HepG2 (cell line): ENCODE measurements at regions not wholly inside any gene's neighbourhood (a gene's known extent, or its start where the extent isn't known, plus 50 kb on each side); places are given as distances from the start of the nearest gene placed in this dataset.

ENCODE experiments used
- ATAC-seq: fragments of 200-7000 bp; cut with Tn5 transposase; 3 replicates; pipeline ENCODE4 v1.9.1; 2020; ENCODE audit warnings: mild to moderate bottlenecking, moderate library complexity
- BruUV-seq: library from RNA; stranded (reverse); fragments of 400-500 nt; replicated peaks from 2 replicates; lab custom pipeline; 2021; lab: Mats Ljungman, UMichigan
- CTCF ChIA-PET: fragments of 300-600 bp; formaldehyde crosslinking; extraction: SDS; loops from one replicate; lab custom pipeline; 2021; ENCODE audit warnings: low total read pairs, inconsistent platforms, low intra/inter-chr PET ratio; lab: Yijun Ruan, JAX
- POLR2A ChIA-PET: fragments of 350-600 bp; sonication (Branson Sonifier 250); formaldehyde crosslinking; loops from one replicate; lab custom pipeline; 2020; ENCODE audit warnings: antibody characterized with exemption, inconsistent platforms; lab: Yijun Ruan, JAX
- DNase-seq: peaks from one replicate; pipeline ENCODE4 v3.0.0-alpha.2; 2015; ENCODE audit warnings: low spot score
- FAIRE-seq: peaks from 3 replicates; lab custom pipeline; 2011; peaks lifted over from hg19 to GRCh38; lab: Jason Lieb, UNC
- H2AFZ ChIP-seq: one replicate; pipeline ENCODE4 v1.6.1; 2011; ENCODE audit warnings: low read length, inconsistent platforms
- H3K27ac ChIP-seq: fragments of 300-600 bp; 3 replicates; pipeline ENCODE4 v1.8.0; 2011; ENCODE audit warnings: mixed run types, mild to moderate bottlenecking, mixed read lengths, low read length, inconsistent platforms; ENCODE audit not compliant: insufficient read depth; ENCODE audit errors: extremely low read length
- H3K27me3 ChIP-seq, 2 experiments: fragments of 200-600 bp in 1 of 2; 2 replicates in 1 of 2; 3 replicates in 1 of 2; pipeline versions ENCODE4 v1.6.0 to v1.8.0; 2011; ENCODE audit warnings: low read length in 2 of 2, mild to moderate bottlenecking in 2 of 2, moderate library complexity in 2 of 2, inconsistent platforms in 1 of 2; ENCODE audit not compliant: insufficient read depth in 2 of 2, control insufficient read depth in 1 of 2
- H3K36me3 ChIP-seq, 2 experiments: fragments of 200-600 bp in 1 of 2; replicated peaks in 1 of 2; 2 replicates in 1 of 2; 3 replicates in 1 of 2; pipeline versions ENCODE4 v1.5.1 to v1.8.0; 2011; ENCODE audit warnings: low read length in 2 of 2, inconsistent platforms in 1 of 2; ENCODE audit not compliant: insufficient read depth in 2 of 2, control insufficient read depth in 1 of 2
- H3K4me1 ChIP-seq: 2 replicates; pipeline ENCODE4 v1.5.1; 2012; ENCODE audit warnings: low read length, inconsistent platforms; ENCODE audit not compliant: insufficient read depth
- H3K4me2 ChIP-seq: 2 replicates; pipeline ENCODE4 v1.6.0; 2011; ENCODE audit warnings: low read depth, low read length, inconsistent platforms
- H3K4me3 ChIP-seq, 3 experiments: fragments of 200-600 bp in 1 of 3; sonication (generic), shearing (Covaris generic) in 1 of 3; replicated peaks in 1 of 3; 2 replicates each; pipeline ENCODE4 v1.5.1; 2011 to 2016; ENCODE audit warnings: low read length in 3 of 3, inconsistent platforms in 2 of 3, low read depth in 2 of 3, mild to moderate bottlenecking in 2 of 3, control low read depth in 1 of 3, mixed read lengths in 1 of 3; ENCODE audit not compliant: insufficient read depth in 1 of 3
- H3K79me2 ChIP-seq: one replicate; pipeline ENCODE4 v1.6.1; 2011; ENCODE audit warnings: low read length, inconsistent platforms; ENCODE audit not compliant: insufficient read depth
- H3K9ac ChIP-seq: 2 replicates; pipeline ENCODE4 v1.6.0; 2011; ENCODE audit warnings: mild to moderate bottlenecking, low read depth, low read length, inconsistent platforms; ENCODE audit not compliant: insufficient read depth
- H3K9me3 ChIP-seq: 2 replicates; pipeline ENCODE4 v1.5.1; 2012; ENCODE audit warnings: mild to moderate bottlenecking, low read length
- H4K20me1 ChIP-seq: 2 replicates; pipeline ENCODE4 v1.6.0; 2011; ENCODE audit warnings: inconsistent platforms, mild to moderate bottlenecking, low read length, moderate library complexity; ENCODE audit not compliant: insufficient read depth
- RAD21 ChIP-seq: fragments of 450-650 bp; formaldehyde crosslinking; IDR thresholded peaks from 2 replicates; pipeline ENCODE4 v1.5.0; 2020; ENCODE audit warnings: mild to moderate bottlenecking
- RBM39 ChIP-seq: fragments of 200-400 bp; formaldehyde crosslinking; IDR thresholded peaks from one replicate; pipeline ENCODE4 v1.6.1; 2018; ENCODE audit warnings: antibody characterized with exemption, mild to moderate bottlenecking, low read depth, low read length; ENCODE audit not compliant: poor library complexity, severe bottlenecking
- SMC3 ChIP-seq: IDR thresholded peaks from 2 replicates; pipeline ENCODE4 v1.6.1; 2011; ENCODE audit warnings: low read length, improper control_type of control experiment
- STAG1 ChIP-seq: sonication (generic); formaldehyde crosslinking; IDR thresholded peaks from 2 replicates; pipeline ENCODE4 v1.4.0; 2020; ENCODE audit warnings: missing genetic modification reagents
- WGBS: methylation state at CpG from one replicate; pipeline ENCODE4 v1.1.6; 2017; ENCODE audit warnings: low lambda C conversion rate; 5-methylcytosine and 5-hydroxymethylcytosine counted together
- in situ Hi-C: cut with HindIII; loops from 2 replicates; pipeline ENCODE4 v1.10.0; 2017; ENCODE audit warnings: low pct_unique_long_range_greater_than_20kb; ENCODE audit not compliant: extremely low pct_ligation_motif_present
- intact Hi-C: fragments of 100-400 bp; cut with micrococcal nuclease; formaldehyde crosslinking; loops from one replicate; pipeline ENCODE4 v1.10.0; 2022; ENCODE audit not compliant: unreplicated experiment
- TF ChIP-seq, protein P1 (sequence below): IDR thresholded peaks from 2 replicates; pipeline ENCODE4 v1.6.1; 2012; ENCODE audit warnings: inconsistent platforms
- TF ChIP-seq, protein P2 (sequence below): sonication (generic); formaldehyde crosslinking; IDR thresholded peaks from 2 replicates; pipeline ENCODE4 v1.5.0; 2020; ENCODE audit warnings: mild to moderate bottlenecking, missing genetic modification reagents, moderate library complexity

DNA sequence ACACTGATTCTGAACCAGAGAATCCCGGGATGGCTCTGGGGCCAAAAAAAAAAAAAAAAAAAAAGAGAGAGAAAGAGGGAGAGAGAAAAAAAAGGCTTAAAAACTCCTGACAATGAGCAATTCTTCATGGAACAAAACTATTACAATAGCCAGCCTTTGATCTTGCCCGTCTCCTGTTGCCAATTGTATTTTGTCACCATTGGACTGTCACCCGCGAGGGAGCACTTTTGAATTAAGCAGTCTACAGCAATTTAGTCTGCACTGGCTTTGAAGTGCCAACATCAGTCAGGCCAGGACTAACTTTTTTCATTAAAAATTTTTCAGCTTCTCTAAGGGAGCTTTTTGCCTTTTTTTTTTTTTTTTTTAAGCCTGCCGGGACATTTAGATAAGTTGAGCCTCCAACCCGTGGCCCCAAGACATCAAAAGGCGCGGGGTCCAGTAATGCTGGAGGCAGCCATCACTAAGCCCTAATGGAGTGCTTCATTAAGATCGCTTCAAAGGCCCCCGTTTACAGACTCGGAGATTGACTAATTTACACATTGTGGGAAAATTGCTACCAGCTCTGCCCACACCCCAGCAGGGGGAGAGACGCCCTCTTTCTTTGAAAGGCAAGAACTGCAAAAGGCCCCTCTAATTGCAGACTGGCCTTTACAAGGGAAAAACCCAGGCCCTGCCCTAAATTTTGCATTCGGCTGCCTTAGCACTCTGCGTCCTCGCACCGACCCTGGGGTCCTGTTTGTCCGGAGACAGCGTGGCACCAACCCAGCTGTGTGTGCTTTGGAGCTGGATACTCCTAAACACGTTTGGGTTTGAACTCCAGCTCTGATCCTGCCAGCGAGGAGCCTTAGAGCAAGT, 98.1 kb upstream of the MSX1 start:
- BruUV-seq = no TSS peak
- TF ChIP-seq STAG1 (CRISPR knock-in tag) (peak; percentile 59), RAD21 (CRISPR knock-in tag) (peak; percentile 22; the same call in 1 of the 2 replicates), RBM39 (no peak), SMC3 (peak; percentile 53)
- TF ChIP-seq, protein P1, sequence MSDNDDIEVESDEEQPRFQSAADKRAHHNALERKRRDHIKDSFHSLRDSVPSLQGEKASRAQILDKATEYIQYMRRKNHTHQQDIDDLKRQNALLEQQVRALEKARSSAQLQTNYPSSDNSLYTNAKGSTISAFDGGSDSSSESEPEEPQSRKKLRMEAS = no peak
- TF ChIP-seq, protein P2, sequence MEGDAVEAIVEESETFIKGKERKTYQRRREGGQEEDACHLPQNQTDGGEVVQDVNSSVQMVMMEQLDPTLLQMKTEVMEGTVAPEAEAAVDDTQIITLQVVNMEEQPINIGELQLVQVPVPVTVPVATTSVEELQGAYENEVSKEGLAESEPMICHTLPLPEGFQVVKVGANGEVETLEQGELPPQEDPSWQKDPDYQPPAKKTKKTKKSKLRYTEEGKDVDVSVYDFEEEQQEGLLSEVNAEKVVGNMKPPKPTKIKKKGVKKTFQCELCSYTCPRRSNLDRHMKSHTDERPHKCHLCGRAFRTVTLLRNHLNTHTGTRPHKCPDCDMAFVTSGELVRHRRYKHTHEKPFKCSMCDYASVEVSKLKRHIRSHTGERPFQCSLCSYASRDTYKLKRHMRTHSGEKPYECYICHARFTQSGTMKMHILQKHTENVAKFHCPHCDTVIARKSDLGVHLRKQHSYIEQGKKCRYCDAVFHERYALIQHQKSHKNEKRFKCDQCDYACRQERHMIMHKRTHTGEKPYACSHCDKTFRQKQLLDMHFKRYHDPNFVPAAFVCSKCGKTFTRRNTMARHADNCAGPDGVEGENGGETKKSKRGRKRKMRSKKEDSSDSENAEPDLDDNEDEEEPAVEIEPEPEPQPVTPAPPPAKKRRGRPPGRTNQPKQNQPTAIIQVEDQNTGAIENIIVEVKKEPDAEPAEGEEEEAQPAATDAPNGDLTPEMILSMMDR (CRISPR knock-in tag) = peak; percentile 42
- no peaks in the 10 kb centered on the region for H3K9me3 ChIP-seq
- H3K4me3 ChIP-seq = no peak overlapping the region
- H3K27ac ChIP-seq = no peak overlapping the region
- no peaks in the 10 kb centered on the region; a peak in 1 of 5 replicates for H3K27me3 ChIP-seq
- no peaks in the 10 kb centered on the region for H3K36me3 ChIP-seq
- POLR2A ChIA-PET = no interaction called here
- intact Hi-C loops = no loop called here
- FAIRE-seq = no peak
- no peak overlapping the region for H3K9ac ChIP-seq
- peak; percentile 20 for DNase-seq
- H3K79me2 ChIP-seq = no peaks in the 10 kb centered on the region
- WGBS = 83% methylated on average over 20 of the region's 20 CpGs
- CTCF ChIA-PET = no interaction called here
- no peak overlapping the region for H3K4me2 ChIP-seq
- peaks cover 14% of the 10 kb centered on the region for H3K4me1 ChIP-seq
- peak; percentile 67 for ATAC-seq
- H2AFZ ChIP-seq = no peak overlapping the region
- H4K20me1 ChIP-seq = no peaks in the 10 kb centered on the region
- in situ Hi-C loops = no loop called here
